Nucleus accumbens (tissue), 56 donors: ENCODE measurements at regions not wholly inside any gene's neighbourhood (a gene's known extent, or its start where the extent isn't known, plus 50 kb on each side); places are given as distances from the start of the nearest gene placed in this dataset.

Experiments
- DNase-seq, 56 donors: peaks; one replicate each; lab custom pipeline; 2025; lab: John Stamatoyannopoulos, UW

DNA sequence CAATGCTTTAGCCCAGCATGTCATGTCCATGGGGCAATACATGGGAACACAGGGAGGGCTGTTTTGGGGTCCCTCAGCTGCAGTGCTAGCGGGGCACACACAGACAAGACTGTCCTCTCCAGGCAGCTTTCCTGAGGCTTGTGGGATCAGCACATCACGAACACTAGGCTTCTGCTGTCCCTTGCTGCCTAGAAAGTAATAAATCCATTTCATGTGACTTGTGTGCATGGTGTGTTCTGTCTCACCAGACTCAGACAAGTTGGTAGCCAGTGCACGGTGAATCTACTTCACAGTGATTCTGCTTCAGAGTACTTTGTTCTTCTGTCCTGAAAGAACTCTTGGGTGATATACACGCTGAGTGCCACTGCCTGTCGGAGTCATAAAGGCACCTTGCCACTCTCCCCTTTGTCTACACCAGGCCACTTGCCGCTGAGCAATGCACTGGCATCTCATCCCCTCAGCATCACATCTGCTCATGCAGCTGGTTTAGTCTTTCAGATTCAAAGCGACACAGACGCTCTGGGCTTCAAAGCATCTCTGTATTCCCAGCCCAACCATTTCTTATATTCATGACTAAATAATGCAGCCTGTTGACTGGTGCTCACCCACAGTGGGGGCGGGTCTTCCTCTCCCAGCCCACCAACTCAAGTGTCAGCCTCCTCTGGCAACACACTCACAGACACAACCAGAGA lies 95.2 kb upstream of the COX10 start:
- peak in 1 of 56 donors; percentile 0 for DNase-seq

DNA sequence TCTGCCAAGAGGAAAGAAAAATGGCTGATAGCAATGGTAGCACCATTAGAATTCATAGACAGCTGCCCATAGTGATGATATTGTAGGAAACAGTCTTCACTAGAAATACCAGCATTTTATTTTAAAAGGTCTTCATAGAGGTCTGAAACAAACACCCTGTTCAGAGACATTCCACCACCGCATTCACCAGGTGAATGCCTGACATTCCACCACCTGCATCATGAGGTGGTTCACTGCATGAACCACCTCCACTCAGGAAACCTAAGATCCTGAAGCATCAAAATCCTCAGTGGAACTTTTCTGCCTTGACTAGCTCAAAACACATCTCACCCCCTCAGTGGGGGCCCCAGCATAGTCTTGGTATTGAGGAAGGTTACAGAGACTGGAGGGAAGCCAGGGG lies 91.5 kb upstream of the COX10 start:
- no peak for DNase-seq

DNA sequence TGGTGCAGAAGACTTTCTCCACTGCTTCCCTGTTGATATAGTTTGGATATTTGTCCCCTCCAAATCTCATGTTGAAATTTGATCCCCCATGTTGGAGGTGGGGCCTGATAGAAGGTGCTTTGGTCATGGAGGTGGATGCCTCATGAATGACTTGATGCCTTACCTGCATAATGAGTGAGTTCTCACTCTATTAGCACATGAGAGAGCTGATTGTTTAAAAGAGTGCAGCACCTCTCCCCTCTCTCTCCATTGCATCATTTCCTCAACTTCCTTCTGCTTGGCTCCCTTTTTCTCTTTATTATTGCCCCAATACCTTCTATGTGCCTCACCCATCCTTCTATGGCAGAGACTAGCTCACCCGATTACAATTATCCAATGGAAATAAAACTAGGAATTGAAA lies 90.8 kb upstream of the COX10 start:
- DNase-seq: no peak

DNA sequence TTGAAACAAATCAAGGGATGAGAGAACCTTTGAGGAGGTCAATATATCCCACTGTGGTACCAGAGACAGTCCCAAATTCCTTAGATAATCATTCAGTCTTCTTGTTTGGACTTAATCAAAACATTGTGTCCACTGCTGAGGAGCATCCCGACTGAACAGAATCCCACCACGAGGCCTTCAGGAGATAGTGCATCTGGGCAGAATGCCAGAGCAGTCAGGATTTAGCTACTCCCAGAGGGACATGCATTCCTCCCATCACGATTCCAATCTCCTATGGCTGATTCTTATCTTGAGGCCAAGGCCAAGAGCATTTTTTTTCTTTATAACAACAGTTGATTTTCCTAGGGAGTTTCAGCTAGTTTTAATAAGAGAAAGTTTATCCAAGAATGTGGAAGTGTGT lies 87.4 kb upstream of the COX10 start:
- no peak for DNase-seq

DNA sequence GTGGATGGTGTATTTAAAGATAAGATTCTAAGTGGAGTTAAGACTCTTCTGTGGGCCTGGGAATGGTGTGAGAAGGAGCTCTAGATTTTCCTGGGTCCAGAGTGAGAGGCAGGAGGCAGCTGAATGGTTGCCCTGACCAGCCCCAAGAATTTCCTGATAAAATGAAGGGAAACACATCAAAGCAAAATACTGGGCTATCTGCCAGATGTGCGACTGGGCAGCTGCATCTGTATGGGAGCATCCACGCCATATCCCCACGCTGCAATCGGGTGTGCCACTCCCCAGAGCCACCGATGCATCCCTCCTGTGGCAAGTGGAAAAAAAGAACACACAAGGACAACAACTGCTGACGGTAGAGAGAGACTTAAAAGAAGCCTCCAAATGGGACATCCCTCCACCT lies 84.3 kb upstream of the COX10 start:
- DNase-seq: no peak

DNA sequence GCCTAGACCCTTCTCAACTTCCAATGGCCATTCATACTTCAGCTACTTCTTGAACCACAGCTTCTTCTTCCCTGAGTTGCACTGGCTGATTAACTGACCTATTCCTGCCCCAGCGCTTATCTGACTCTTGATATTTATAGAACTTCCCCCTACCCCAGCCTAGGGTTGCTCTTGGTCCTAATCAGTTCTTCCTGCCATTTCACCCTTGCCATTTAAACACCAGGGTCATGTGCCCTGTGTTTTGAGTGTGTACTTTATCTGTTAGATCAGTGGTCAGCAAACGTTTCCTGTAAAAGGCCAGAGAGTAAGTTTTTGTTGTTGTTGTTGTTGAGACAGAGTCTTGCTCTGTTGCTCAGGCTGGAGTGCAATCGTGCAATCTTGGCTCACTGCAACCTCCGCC lies 82.4 kb upstream of the COX10 start:
- DNase-seq: no peak

DNA sequence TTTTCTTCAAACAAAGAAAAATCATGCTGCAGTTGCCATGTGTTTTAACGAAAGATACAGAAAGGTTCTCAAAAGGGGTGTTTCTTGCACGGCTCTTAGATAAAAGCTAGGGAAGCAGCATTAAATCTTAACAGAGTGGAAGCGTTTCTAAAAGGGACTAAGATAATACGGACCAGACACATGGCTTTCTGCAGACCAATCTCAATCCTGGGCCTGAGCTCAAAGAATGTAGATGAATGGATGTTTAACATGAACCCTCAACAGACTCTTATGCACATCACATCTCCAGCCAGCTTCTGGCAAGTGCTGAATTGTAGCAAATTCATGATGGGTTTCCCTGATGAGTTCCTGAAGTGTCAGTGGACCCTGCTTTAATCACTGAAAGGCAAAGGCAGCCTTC lies 80.2 kb upstream of the COX10 start:
- DNase-seq: no peak

DNA sequence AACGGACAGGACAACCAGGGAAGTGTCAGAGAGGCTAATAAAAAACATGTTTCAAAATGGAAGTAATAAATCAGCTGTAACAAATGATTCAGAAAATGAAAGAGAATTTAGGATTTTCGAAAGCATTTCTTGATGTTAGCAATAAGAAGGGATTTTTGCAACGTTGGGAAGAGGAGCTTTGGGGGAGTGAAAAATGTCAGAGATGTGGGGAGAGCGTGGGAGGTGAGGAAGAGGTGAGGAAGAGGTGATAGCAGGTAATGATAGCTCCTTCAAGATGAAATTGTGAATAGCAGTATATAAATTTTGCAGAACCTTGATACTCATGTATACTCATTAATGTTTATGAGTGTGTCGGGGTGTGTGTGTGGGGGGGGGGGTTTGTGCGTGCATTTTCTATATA lies 76.2 kb upstream of the COX10 start:
- DNase-seq: peak in 13 of 56 donors; percentile 2 to 58 (median 10)

DNA sequence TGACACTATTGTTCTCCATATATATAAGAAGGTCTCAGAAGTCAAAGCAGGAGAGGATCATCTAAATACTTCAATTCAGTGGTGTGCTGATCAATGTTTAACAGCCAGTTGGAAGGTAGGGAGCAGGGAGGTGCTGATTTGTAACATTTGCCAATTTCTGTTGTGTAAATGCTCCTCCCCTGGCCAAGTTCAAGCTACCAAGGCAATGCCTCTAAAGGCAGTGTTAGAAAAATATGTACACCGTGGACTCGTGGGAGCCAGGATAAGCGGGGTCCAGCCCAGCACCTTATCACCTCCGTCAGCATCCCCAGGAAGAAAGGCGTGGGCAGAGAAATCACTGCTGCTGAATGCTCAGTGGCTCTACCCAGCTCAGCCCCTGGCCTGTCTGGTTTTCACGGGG lies 75.3 kb upstream of the COX10 start:
- no peak for DNase-seq

DNA sequence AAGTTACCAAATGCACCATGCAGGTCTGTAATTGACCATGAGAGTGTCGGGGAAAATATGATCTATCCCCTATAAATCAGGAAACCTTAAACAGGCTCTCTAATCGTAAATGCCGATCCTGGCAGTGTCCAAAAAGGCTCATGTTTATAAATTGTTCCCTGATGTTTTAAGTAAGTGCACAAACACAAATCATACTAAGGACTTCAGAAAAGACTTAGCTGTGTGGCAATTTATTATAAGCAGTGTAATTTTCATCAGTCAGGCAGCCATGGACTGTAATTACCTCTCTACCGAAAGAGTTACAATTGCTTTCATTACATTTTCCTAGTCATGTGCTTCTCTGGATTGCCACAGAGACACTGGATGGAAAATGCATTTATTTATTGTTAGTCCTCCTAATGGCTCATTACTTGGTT lies 73.4 kb upstream of the COX10 start:
- no peak for DNase-seq

DNA sequence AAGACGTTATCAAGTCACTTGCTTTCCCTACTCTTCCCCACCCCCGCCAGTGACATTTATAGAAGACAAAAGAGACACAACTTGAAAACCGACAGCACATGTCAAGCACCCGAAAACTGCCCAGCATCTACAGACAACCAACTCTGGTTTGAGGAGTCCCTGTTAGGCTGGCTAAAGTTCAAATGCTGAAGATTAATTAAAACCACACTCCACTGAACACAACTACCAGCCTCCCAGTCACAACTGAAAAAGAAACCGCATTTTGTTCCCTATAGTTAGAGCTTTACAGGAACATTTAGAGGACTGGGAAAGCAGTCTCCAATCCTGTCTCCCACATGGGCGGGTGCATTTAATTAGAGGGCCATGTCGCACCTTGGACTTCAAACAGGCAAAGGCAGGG lies 73.0 kb upstream of the COX10 start:
- no peak for DNase-seq

DNA sequence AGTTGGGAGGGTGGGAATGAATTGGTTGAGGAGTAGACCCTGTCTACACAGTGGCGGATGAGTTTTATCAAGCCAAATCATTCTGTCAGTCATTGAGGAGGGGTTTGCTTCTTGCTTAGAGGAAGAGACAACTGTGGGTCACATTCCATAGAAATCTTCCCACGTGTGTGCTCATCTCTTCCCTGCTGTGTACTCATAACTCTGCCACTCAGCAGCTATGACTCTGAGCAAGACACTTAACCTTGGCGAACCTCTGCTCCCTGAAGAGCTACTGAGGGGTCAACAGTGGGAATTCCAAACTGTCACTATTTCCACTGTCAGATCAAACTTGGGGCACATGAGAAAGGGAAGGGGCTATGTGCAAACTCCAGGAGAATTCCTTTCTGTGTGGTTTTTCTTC lies 72.6 kb upstream of the COX10 start:
- no peak for DNase-seq

DNA sequence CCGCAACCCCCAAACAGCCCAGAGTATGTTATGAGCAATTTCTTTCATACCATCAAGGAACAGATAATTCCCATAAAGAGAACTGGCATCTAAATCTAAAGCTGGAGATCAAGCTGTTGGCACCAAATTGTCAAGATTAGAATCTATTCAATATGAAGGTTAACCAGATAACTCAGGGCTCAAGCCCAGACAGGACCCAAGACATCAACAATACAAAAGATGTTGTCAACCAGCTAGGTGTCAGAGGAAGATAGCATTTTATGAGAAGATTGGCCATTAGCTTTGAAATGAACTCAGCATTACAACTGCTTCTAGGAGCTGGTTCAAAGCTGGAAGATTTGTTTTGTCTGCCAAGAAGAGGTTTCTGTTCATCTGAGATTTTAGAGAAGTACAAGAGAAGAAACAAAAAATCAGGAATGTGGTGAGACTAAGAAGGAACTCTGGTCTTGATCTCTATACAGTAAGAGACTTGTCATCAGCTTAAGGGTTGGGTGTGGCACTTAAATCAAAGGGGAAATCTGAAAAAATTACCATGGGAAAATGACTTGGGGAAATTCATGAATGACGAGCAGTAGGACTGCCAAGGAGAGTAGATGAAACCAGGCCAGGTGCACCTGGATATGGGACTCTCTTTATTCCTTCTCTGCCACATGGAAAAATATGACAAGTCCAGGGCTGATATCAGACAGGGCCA lies 64.2 kb upstream of the COX10 start:
- DNase-seq: no peak

DNA sequence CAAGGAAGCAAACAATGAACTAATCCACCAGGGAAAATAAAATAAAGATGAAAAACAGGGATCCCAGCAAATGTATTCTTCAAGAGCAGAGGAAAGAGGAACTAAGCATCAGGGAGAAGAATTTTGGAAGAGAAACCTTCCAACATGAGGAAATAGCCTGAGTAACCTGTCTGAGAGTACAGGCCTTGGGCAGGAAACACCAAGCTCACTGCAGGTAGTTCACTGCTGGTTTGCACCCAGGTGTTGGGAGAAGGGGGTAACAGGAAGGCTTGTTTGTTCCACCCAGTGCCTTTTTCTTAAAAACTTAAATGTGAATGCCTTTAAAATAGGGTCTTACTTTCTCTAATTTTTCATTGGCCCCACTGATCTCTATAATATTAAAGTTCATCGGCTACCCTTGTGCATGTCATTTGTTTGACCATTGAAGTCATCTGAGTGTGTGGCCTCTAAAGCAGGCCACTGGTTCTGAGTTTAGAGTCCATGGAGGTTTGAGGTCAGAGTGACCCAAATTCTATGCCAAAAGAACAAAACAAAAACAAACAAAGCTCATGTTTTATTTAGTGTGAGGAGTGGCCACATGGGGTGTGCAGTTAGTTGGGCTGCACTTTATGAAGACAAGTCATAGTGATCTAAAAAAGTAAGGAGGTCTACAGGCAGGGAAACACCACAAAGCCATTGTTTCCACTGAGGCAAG lies 62.9 kb upstream of the COX10 start:
- no peak for DNase-seq

DNA sequence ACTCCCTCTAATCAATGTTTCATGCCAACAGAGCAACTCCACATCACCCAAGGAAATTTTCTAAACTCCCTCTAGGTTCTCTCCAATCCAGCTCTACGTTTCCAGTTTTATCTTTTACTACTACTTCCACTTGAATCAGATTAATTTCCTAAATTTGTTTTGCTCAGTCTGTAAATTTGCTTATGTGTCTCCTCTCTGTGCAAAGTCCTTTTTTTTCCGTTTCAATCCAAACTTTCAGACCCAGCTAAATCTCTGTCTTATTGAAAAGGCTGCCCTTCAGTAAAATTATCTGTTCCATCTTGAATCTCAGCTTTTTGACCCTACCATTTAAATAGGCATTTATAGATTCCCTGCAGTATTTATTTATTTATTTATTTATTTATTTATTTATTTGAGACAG lies 61.4 kb upstream of the COX10 start:
- DNase-seq: no peak

DNA sequence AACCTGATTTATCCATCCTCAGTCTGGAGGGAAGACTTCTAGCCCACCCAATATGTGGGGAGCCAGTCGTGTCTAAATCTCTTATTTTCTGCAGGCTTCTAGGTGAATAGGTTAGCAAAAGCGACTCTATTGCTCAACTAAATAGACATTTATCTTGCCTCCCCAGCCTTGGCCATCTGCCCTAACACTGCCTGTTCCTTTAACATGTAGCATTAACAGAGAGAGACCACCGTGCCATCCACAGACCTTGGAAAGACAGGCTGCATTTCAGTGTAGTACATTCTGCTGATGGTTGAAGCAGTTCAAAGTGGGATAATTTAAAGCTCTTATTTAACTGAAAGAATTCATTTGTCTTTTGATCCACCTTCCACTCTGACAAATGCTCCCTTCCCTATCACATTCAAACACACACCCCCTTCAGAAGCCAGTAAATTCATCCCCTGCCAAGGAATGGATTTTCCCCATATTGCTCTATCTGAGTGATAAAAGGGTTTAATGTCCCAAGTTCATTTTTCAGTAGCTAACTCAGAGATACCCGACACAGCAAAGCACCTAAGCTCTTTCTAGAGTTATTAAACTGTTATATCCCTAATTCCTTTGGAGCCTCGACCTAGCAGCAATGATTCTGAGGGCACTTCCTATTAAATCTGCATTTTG lies 58.1 kb upstream of the COX10 start:
- DNase-seq: no peak

DNA sequence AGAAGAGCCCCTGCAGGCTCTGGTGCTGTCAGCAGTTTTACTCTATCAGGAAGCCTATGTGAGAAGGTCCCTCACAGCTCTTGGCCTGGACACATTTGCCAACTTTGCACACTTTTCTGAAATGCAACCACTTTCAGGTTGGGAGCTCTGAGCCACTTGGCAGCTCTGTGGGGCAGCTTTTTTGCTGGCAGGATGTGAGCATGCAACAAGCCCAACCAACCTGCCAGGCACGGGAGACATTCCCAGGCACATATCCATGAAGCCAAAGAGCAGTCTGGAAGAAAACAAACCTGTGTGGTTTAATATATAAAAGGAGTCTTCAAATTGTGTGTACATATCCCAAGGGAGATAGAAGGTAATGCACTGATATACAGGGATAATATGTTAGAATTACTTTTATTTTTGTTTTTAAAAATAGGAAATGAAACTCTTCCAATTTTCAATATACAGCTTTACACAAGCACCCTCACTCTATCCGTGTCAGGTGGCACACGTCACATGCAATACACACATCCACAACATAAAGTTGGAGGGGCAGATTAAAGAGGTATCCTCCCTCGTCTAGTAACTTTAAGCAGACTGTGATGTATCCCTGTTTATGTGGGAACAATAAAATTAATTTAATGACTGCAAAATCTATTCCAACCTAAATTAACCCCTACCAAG lies 57.4 kb upstream of the COX10 start:
- DNase-seq: peak in 1 of 56 donors; percentile 5

DNA sequence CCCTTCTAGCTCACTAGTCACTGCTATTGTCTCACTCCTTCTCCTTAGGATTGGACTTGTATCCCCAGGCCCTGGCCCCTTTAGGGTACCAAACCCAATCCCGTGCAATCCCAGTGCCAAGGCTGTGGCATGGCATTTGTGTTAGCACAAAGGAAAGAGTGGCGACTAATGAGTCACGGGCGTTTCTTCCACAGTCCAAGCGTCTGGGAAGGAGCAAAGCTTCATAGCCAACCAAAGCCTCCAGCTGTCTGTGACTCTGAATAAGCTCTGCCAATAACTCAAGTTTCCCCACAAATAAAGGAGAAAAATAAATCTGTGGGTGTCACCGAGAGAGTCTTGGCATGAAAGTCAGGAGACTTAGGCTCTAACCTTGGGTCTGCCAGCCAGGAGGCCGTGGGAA lies 54.6 kb upstream of the COX10 start:
- DNase-seq: no peak

DNA sequence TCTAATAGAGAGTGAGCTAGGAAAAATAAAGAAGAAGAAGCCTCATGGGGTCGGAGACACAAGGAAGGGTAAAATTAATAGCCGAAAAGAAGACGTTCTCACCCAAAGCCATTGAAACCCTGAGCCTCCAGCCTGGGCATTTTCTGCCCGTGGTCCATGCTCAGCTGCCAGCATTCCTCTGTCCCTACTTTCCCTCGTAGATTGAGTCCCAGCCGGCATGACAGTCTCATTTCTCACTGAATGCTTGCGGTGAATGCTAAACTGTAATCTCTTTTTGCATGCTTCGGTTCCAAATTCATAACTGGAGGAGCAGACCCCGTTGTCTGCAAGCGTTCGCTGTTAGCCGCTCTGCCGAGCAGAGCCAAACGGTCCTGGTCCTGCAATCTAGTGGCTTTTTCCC lies 54.0 kb upstream of the COX10 start:
- DNase-seq: no peak

DNA sequence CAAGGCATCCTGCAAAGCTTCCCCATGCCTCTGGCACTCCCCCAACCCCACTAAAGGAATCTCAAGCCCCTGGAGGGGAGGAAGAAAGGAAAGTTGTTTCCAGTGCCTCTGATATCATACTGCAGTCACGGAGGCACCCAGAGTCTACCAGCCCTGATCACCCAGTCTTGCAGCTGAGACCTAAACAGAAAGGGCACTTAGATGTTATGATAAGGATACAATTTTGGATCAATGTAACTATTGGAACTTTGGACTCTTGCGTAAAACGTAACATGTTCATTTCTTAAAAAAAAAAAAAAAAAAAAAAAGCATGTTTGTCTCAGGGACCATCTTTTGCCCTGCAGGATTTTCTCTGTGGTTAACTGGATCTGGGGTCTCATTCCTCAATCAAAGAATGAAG lies 52.4 kb upstream of the COX10 start:
- DNase-seq: no peak
